ENCODE measurements at regions not wholly inside any gene's neighbourhood (a gene's known extent, or its start where the extent isn't known, plus 50 kb on each side); places are given as distances from the start of the nearest gene placed in this dataset.

DNA sequence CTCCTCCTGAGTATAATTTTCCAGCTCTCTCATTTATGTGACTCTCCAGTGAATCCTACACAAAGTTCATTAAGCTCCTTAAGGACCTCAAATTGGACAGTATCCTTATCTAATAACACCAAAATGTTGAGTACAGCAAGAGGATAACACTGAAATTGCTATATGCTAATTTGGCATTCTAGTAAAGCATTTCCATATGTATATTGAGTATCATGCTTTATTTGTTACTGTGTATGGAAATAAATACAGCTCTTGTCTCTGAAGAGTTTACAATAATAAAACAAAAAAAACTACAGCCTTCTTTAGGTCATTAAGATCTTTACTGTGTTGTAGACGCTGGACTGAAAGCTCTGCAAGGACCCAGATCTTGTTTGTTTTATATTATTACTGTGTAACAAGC lies 1341.3 kb downstream of the ROBO1 start:
- no peak for DNase-seq (ENCODE audit: low read depth)
- ChIA-PET CTCF (no interaction called here), POLR2A (no interaction called here)
- no peaks in the 10 kb centered on the region for H3K36me3 ChIP-seq (ENCODE audit: control insufficient read depth, insufficient read depth, low read length)
- TF ChIP-seq, protein P1, sequence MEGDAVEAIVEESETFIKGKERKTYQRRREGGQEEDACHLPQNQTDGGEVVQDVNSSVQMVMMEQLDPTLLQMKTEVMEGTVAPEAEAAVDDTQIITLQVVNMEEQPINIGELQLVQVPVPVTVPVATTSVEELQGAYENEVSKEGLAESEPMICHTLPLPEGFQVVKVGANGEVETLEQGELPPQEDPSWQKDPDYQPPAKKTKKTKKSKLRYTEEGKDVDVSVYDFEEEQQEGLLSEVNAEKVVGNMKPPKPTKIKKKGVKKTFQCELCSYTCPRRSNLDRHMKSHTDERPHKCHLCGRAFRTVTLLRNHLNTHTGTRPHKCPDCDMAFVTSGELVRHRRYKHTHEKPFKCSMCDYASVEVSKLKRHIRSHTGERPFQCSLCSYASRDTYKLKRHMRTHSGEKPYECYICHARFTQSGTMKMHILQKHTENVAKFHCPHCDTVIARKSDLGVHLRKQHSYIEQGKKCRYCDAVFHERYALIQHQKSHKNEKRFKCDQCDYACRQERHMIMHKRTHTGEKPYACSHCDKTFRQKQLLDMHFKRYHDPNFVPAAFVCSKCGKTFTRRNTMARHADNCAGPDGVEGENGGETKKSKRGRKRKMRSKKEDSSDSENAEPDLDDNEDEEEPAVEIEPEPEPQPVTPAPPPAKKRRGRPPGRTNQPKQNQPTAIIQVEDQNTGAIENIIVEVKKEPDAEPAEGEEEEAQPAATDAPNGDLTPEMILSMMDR (IDR thresholded peaks at IDR 0.05; ENCODE audit: insufficient read depth, low read depth, low read length), result no peak
- H3K27me3 ChIP-seq (ENCODE audit: control insufficient read depth, insufficient read depth, low read length), result no peaks in the 10 kb centered on the region
- no peak overlapping the region for H3K4me3 ChIP-seq (ENCODE audit: low read depth, low read length)

DNA sequence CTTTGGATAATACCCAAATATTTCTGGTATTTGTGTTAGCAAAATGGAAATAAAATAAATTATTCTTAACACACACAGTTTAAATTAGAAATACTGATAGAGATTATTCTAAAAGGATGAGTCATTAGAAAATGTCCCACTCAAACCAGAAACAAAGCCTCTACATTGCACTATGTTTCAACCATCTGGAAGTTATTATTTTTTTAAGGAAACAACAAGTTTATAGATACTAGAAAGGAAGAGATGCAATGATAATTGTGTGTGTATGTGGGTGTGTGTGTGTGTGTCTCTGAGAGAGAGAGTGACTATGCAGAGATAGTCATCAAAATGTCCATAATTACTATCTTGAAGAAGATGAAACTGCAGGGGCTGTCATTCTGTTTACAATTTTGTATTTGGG lies 1340.5 kb downstream of the ROBO1 start:
- Histone ChIP-seq H3K27me3 (ENCODE audit: control insufficient read depth, insufficient read depth, low read length) (no peaks in the 10 kb centered on the region), H3K4me3 (ENCODE audit: low read depth, low read length) (no peak overlapping the region), H3K36me3 (ENCODE audit: control insufficient read depth, insufficient read depth, low read length) (no peaks in the 10 kb centered on the region)
- TF ChIP-seq, protein P1 (IDR thresholded peaks at IDR 0.05; ENCODE audit: insufficient read depth, low read depth, low read length), result no peak
- ChIA-PET POLR2A (no interaction called here), CTCF (interaction anchor here (0.7 kb wide), 1 partner anchor 1413 kb away, joined by 4 read pairs; no protein-coding TSS in a partner anchor)
- peak; percentile 76 for DNase-seq (ENCODE audit: low read depth)

DNA sequence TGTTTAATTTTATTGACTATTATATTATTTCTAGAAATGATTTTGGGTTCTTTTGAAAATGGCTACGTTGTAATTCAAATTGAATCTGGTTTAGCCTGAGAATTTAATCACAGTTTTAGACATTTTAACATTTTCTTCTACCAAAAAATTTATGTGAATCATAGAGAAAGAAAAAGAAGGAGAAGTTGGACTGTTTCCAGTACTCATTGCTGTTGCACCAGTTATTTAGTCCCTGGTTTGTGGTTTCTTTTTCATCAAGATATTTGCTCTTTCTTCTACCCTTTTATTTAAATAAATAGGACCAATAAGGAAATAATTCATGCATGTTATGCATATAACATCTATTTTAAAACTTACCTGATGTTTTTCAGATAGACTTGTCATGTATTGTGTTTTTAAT lies 1337.1 kb downstream of the ROBO1 start:
- ChIA-PET CTCF (no interaction called here), POLR2A (no interaction called here)
- no peaks in the 10 kb centered on the region for H3K27me3 ChIP-seq (ENCODE audit: control insufficient read depth, insufficient read depth, low read length)
- TF ChIP-seq, protein P1 (IDR thresholded peaks at IDR 0.05; ENCODE audit: insufficient read depth, low read depth, low read length), result no peak
- DNase-seq (ENCODE audit: low read depth), result no peak
- no peaks in the 10 kb centered on the region for H3K36me3 ChIP-seq (ENCODE audit: control insufficient read depth, insufficient read depth, low read length)
- no peak overlapping the region for H3K4me3 ChIP-seq (ENCODE audit: low read depth, low read length)

DNA sequence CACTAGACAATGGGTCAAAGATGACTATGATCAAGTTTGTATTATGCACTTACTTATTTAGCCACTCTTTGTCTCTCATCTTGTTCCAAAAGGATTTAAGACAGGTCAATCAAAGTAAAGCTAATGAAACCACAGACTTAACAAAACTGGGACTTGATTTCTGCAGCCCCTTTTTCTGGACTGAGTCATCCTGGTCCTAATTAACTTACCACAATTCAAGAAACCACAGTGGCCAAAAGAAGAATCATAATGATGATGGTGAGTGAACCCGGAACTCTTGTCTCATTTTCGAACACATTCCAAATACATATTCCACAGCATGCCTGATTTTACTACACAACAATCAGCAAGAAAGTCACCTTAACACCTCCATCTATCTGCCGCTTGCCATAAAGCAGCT lies 1333.0 kb downstream of the ROBO1 start:
- Histone ChIP-seq H3K36me3 (ENCODE audit: control insufficient read depth, insufficient read depth, low read length) (no peaks in the 10 kb centered on the region), H3K4me3 (ENCODE audit: low read depth, low read length) (no peak overlapping the region), H3K27me3 (ENCODE audit: control insufficient read depth, insufficient read depth, low read length) (no peaks in the 10 kb centered on the region)
- POLR2A ChIA-PET, result no interaction called here
- CTCF ChIA-PET, result no interaction called here
- TF ChIP-seq, protein P1 (IDR thresholded peaks at IDR 0.05; ENCODE audit: insufficient read depth, low read depth, low read length), result no peak
- DNase-seq (ENCODE audit: low read depth), result no peak

DNA sequence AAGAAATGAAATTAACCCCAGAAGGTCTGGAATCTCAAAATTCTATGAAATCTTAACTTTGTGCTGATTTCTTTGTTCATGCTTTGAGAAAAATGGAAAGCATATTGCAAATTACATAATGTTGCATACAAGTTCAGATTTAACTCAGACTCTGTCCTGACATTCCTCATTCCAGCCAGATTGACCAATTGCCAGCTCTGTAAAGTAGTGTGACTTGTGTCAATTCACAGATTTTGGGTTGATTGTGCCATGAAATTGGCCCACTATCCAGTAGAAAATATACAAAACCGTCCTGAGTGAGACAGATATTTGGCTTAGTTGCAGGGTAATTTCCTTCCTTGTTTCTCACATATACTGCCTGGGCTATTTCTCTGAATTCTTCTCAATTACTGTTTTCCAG lies 1312.6 kb downstream of the ROBO1 start:
- TF ChIP-seq, protein P1 (IDR thresholded peaks at IDR 0.05; ENCODE audit: insufficient read depth, low read depth, low read length), result no peak
- no peaks in the 10 kb centered on the region for H3K36me3 ChIP-seq (ENCODE audit: control insufficient read depth, insufficient read depth, low read length)
- H3K4me3 ChIP-seq (ENCODE audit: low read depth, low read length), result no peak overlapping the region
- ChIA-PET POLR2A (no interaction called here), CTCF (interaction anchor here (1.0 kb wide), 1 partner anchor 11 kb away, joined by 3 read pairs; no protein-coding TSS in a partner anchor)
- no peak for DNase-seq (ENCODE audit: low read depth)
- no peaks in the 10 kb centered on the region for H3K27me3 ChIP-seq (ENCODE audit: control insufficient read depth, insufficient read depth, low read length)
